B cell (primary cell): ENCODE measurements at regions not wholly inside any gene's neighbourhood (a gene's known extent, or its start where the extent isn't known, plus 50 kb on each side); places are given as distances from the start of the nearest gene placed in this dataset.

Experiments
- EZH2 ChIP-seq: IDR thresholded peaks from 2 replicates; pipeline ENCODE4 v1.6.1; 2012; ENCODE audit warnings: borderline replicate concordance, low read depth, mild to moderate bottlenecking, moderate library complexity, low read length; ENCODE audit not compliant: insufficient read depth, poor library complexity, severe bottlenecking
- TF ChIP-seq, protein P1 (sequence below): fragments of 200-600 bp; IDR thresholded peaks from one replicate; pipeline ENCODE4 v1.8.0; 2022; ENCODE audit warnings: antibody characterized with exemption, mild to moderate bottlenecking

DNA sequence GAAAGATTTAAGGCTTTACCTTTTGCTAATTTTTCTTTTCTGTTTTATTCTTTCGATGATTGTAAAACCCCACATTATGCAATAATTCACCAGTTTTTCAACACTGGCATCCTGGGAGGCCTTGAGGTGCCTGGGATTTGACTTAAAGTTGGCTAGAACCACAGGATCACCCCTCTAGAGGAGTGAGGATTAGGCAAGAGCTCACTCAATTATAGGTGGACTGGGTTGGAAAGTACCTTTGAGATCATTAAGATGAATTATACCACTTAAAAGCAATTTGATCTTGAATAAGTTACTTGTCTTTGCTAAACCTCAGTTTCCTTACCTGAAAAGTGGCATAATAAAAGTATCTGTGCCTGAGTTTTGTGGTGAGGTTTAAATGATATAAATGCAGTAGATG, 212.8 kb upstream of the TPRG1 start:
- TF ChIP-seq, protein P1, sequence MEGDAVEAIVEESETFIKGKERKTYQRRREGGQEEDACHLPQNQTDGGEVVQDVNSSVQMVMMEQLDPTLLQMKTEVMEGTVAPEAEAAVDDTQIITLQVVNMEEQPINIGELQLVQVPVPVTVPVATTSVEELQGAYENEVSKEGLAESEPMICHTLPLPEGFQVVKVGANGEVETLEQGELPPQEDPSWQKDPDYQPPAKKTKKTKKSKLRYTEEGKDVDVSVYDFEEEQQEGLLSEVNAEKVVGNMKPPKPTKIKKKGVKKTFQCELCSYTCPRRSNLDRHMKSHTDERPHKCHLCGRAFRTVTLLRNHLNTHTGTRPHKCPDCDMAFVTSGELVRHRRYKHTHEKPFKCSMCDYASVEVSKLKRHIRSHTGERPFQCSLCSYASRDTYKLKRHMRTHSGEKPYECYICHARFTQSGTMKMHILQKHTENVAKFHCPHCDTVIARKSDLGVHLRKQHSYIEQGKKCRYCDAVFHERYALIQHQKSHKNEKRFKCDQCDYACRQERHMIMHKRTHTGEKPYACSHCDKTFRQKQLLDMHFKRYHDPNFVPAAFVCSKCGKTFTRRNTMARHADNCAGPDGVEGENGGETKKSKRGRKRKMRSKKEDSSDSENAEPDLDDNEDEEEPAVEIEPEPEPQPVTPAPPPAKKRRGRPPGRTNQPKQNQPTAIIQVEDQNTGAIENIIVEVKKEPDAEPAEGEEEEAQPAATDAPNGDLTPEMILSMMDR = no peak
- no peak for TF ChIP-seq EZH2
